HCT116 (cell line): ENCODE measurements at regions not wholly inside any gene's neighbourhood (a gene's known extent, or its start where the extent isn't known, plus 50 kb on each side); places are given as distances from the start of the nearest gene placed in this dataset.

Source experiments
- ATAC-seq: fragments of 200-7000 bp; cut with Tn5 transposase; 2 replicates; pipeline ENCODE4 v1.9.1; 2020; ENCODE audit warnings: mild to moderate bottlenecking, moderate library complexity
- BruUV-seq: library from RNA; stranded (reverse); fragments of 400-500 nt; replicated peaks from 2 replicates; lab custom pipeline; 2021; lab: Mats Ljungman, UMichigan
- CTCF ChIA-PET: fragments of 300-600 bp; sonication (Branson Sonifier 250); formaldehyde crosslinking; loops from one replicate; lab custom pipeline; 2021; ENCODE audit warnings: antibody characterized with exemption; lab: Charles Lee
- POLR2A ChIA-PET: fragments of 300-600, 350-600 bp; sonication (Branson Sonifier 250); formaldehyde crosslinking; loops from one replicate; lab custom pipeline; 2021; ENCODE audit warnings: antibody characterized with exemption; lab: Charles Lee
- RAD21 ChIA-PET, 2 experiments: fragments of 300-600 bp; sonication (Branson Sonifier 250); formaldehyde crosslinking; loops; one replicate each; lab custom pipeline; 2023; ENCODE audit warnings: low total read pairs in 2 of 2; ENCODE audit not compliant: uncharacterized antibody in 2 of 2, unreplicated experiment in 2 of 2, low non-redundant PET in 1 of 2; lab: Charles Lee
- DNase-seq: peaks from one replicate; pipeline ENCODE4 v3.0.0-alpha.2; 2010; ENCODE audit warnings: low read depth, low spot score
- H2AFZ ChIP-seq: fragments of 200-600 bp; shearing (Covaris generic), sonication (generic); 2 replicates; pipeline ENCODE4 v1.6.1; 2017; ENCODE audit warnings: low read depth, mixed run types, mixed read lengths, antibody characterized with exemption, low read length; ENCODE audit not compliant: poor library complexity, severe bottlenecking
- H3K27ac ChIP-seq: 2 replicates; pipeline ENCODE4 v1.5.1; 2012; ENCODE audit warnings: low read depth, low read length
- H3K27me3 ChIP-seq: fragments of 200-600 bp; sonication (generic); 2 replicates; pipeline ENCODE4 v1.6.1; 2016; ENCODE audit warnings: mixed run types, low read length, mixed read lengths; ENCODE audit not compliant: insufficient read depth
- H3K36me3 ChIP-seq, 2 experiments: fragments of 200-500 bp in 1 of 2; fragments of 200-600 bp in 1 of 2; sonication (Bioruptor generic) in 1 of 2; sonication (generic) in 1 of 2; 2 replicates each; pipeline versions ENCODE4 v1.5.1 to v1.6.1; 2014 to 2016; ENCODE audit warnings: low read length in 2 of 2, inconsistent platforms in 1 of 2, mixed read lengths in 1 of 2, mixed run types in 1 of 2; ENCODE audit not compliant: insufficient read depth in 2 of 2, control insufficient read depth in 1 of 2
- H3K4me1 ChIP-seq, 2 experiments: fragments of 200-600 bp in 1 of 2; sonication (generic) in 1 of 2; 2 replicates each; pipeline versions ENCODE4 v1.5.1 to v1.6.1; 2012 to 2017; ENCODE audit warnings: low read length in 2 of 2, inconsistent platforms in 1 of 2, mild to moderate bottlenecking in 1 of 2, mixed read lengths in 1 of 2, mixed run types in 1 of 2, moderate library complexity in 1 of 2; ENCODE audit not compliant: insufficient read depth in 2 of 2, control insufficient read depth in 1 of 2
- H3K4me2 ChIP-seq: fragments of 200-600 bp; sonication (generic); 2 replicates; pipeline ENCODE4 v1.6.1; 2017; ENCODE audit warnings: mixed run types, low read length, mixed read lengths
- H3K4me3 ChIP-seq, 2 experiments: fragments of 200-600 bp in 1 of 2; sonication (generic) in 1 of 2; replicated peaks in 1 of 2; 2 replicates each; pipeline ENCODE4 v1.5.1; 2011 to 2016; ENCODE audit warnings: low read length in 2 of 2, control low read depth in 1 of 2, low read depth in 1 of 2, mild to moderate bottlenecking in 1 of 2, mixed read lengths in 1 of 2, mixed run types in 1 of 2
- H3K79me2 ChIP-seq: fragments of 200-600 bp; sonication (generic); 2 replicates; pipeline ENCODE4 v1.6.1; 2017; ENCODE audit warnings: mild to moderate bottlenecking, mixed run types, low read length, moderate library complexity, mixed read lengths; ENCODE audit not compliant: insufficient read depth
- H3K9ac ChIP-seq: fragments of 200-600 bp; sonication (generic); 2 replicates; pipeline ENCODE4 v1.6.1; 2016; ENCODE audit warnings: low read length, mixed read lengths
- H3K9me2 ChIP-seq: fragments of 200-600 bp; sonication (generic), shearing (Covaris generic); 2 replicates; pipeline ENCODE4 v1.6.1; 2017; ENCODE audit warnings: mixed run types, mild to moderate bottlenecking, moderate library complexity; ENCODE audit not compliant: insufficient read depth
- H3K9me3 ChIP-seq, 2 experiments: fragments of 200-500 bp in 1 of 2; fragments of 200-600 bp in 1 of 2; sonication (Bioruptor generic) in 1 of 2; sonication (generic) in 1 of 2; 2 replicates each; pipeline ENCODE4 v1.6.1; 2014 to 2017; ENCODE audit warnings: low read length in 2 of 2, mixed read lengths in 2 of 2, inconsistent platforms in 1 of 2, low read depth in 1 of 2, mild to moderate bottlenecking in 1 of 2, mixed run types in 1 of 2, moderate library complexity in 1 of 2; ENCODE audit not compliant: control insufficient read depth in 1 of 2, insufficient read depth in 1 of 2
- H4K20me1 ChIP-seq: fragments of 200-600 bp; sonication (generic), shearing (Covaris generic); 2 replicates; pipeline ENCODE4 v1.6.1; 2017; ENCODE audit warnings: mixed run types, mild to moderate bottlenecking, moderate library complexity; ENCODE audit not compliant: insufficient read depth
- CEBPB ChIP-seq: IDR thresholded peaks from 2 replicates; pipeline ENCODE4 v1.6.1; 2012; ENCODE audit warnings: low read depth
- ELF1 ChIP-seq: IDR thresholded peaks from 2 replicates; pipeline ENCODE4 v1.6.1; 2012; ENCODE audit warnings: low read depth, borderline replicate concordance
- EZH2 ChIP-seq: fragments of 200-600 bp; sonication (generic); IDR thresholded peaks from 2 replicates; pipeline ENCODE4 v1.6.1; 2017; ENCODE audit warnings: antibody characterized with exemption, mixed run types
- EZH2phosphoT487 ChIP-seq: fragments of 200-600 bp; IDR thresholded peaks from 2 replicates; pipeline ENCODE4 v1.6.1; 2018; ENCODE audit warnings: antibody characterized with exemption, borderline replicate concordance
- FOSL1 ChIP-seq: IDR thresholded peaks from 2 replicates; pipeline ENCODE4 v1.6.1; 2012; ENCODE audit warnings: low read depth
- JUND ChIP-seq: IDR thresholded peaks from 2 replicates; pipeline ENCODE4 v1.6.1; 2012
- SIN3A ChIP-seq: IDR thresholded peaks from 2 replicates; pipeline ENCODE4 v1.6.1; 2012; ENCODE audit warnings: low read depth
- SP1 ChIP-seq: IDR thresholded peaks from 2 replicates; pipeline ENCODE4 v1.6.1; 2012; ENCODE audit warnings: low read depth
- TCF7L2 ChIP-seq: IDR thresholded peaks from 2 replicates; pipeline ENCODE4 v1.7.0; 2011; ENCODE audit warnings: borderline replicate concordance, inconsistent platforms; ENCODE audit not compliant: insufficient read depth, insufficient read length; ENCODE audit errors: extremely low read depth
- ZBTB33 ChIP-seq: IDR thresholded peaks from 2 replicates; pipeline ENCODE4 v1.6.1; 2011; ENCODE audit warnings: mild to moderate bottlenecking, low read length, moderate library complexity; ENCODE audit not compliant: insufficient replicate concordance; ENCODE audit errors: extremely low read depth
- ZFX ChIP-seq: fragments of 450-650 bp; IDR thresholded peaks from 2 replicates; pipeline ENCODE4 v1.6.1; 2017
- intact Hi-C: fragments of 100-400 bp; cut with micrococcal nuclease; formaldehyde crosslinking; loops from 2 replicates; pipeline ENCODE4 v1.10.0; 2022
- TF ChIP-seq, protein P1 (sequence below): IDR thresholded peaks from 2 replicates; pipeline ENCODE4 v1.6.1; 2012

- intact Hi-C loops: no loop called here
- Histone ChIP-seq H3K4me3 (no peak overlapping the region), H3K9me2 (no peaks in the 10 kb centered on the region), H2AFZ (no peak overlapping the region), H3K36me3 (no peaks in the 10 kb centered on the region), H3K27me3 (no peaks in the 10 kb centered on the region), H3K9me3 (no peaks in the 10 kb centered on the region), H3K4me2 (no peak overlapping the region), H3K4me1 (no peaks in the 10 kb centered on the region), H3K27ac (no peak overlapping the region), H3K79me2 (no peaks in the 10 kb centered on the region), H4K20me1 (no peaks in the 10 kb centered on the region), H3K9ac (no peak overlapping the region)
- ChIA-PET CTCF (no interaction called here), RAD21 (no interaction called here), POLR2A (no interaction called here)
- no TSS peak for BruUV-seq
- DNase-seq (no peak), ATAC-seq (no peak)
- TF ChIP-seq ELF1: no peak
- no peak for TF ChIP-seq SP1
- no peak for TF ChIP-seq EZH2
- TF ChIP-seq ZBTB33: no peak
- no peak for TF ChIP-seq SIN3A
- no peak for TF ChIP-seq TCF7L2
- TF ChIP-seq, protein P1, sequence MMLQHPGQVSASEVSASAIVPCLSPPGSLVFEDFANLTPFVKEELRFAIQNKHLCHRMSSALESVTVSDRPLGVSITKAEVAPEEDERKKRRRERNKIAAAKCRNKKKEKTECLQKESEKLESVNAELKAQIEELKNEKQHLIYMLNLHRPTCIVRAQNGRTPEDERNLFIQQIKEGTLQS: no peak
- TF ChIP-seq JUND: no peak
- TF ChIP-seq FOSL1: no peak
- no peak for TF ChIP-seq ZFX
- TF ChIP-seq EZH2phosphoT487: no peak
- no peak for TF ChIP-seq CEBPB
Measured at GRCh38 chr1:118250232-118250631, 65.2 kb upstream of the SPAG17 start.
